ENCODE measurements at regions not wholly inside any gene's neighbourhood (a gene's known extent, or its start where the extent isn't known, plus 50 kb on each side); places are given as distances from the start of the nearest gene placed in this dataset.

- no peak for TF ChIP-seq POLR2AphosphoS5 (IDR thresholded peaks at IDR 0.05; ENCODE audit: low read depth, low read length)
- TF ChIP-seq TFE3 (CRISPR knock-in tag; IDR thresholded peaks at IDR 0.05), result no peak
Observed at GRCh38 chr21:35705888-35706287, 354.4 kb downstream of the SETD4 start (continued).

- no peak for FAIRE-seq
- no peak overlapping the region for H3K4me3 ChIP-seq (replicated peaks in 1 of 3; ENCODE audit: insufficient read depth in 1 of 3, low read depth in 2 of 3, low read length in 3 of 3)
- ChIA-PET CTCF (ENCODE audit: low intra/inter-chr PET ratio, low total read pairs) (no interaction called here), POLR2A (no interaction called here)
- H3K9me3 ChIP-seq (ENCODE audit: low read length), result no peaks in the 10 kb centered on the region
- H2AFZ ChIP-seq (ENCODE audit: low read length), result no peak overlapping the region
- no peak for DNase-seq (ENCODE audit: low spot score)
- ATAC-seq, result no peak
- H4K20me1 ChIP-seq (ENCODE audit: insufficient read depth, low read length), result no peaks in the 10 kb centered on the region
- no peaks in the 10 kb centered on the region for H3K27me3 ChIP-seq (ENCODE audit: control insufficient read depth in 1 of 2, insufficient read depth in 2 of 2, low read length in 2 of 2)
- 88% methylated on average over 2 of the region's 2 CpGs for WGBS (ENCODE audit: low lambda C conversion rate)
- no peaks in the 10 kb centered on the region for H3K79me2 ChIP-seq (ENCODE audit: insufficient read depth, low read length)
- in situ Hi-C loops (cut with HindIII; ENCODE audit: extremely low pct_ligation_motif_present, low pct_unique_long_range_greater_than_20kb), result no loop called here
- no peaks in the 10 kb centered on the region for H3K4me1 ChIP-seq (ENCODE audit: insufficient read depth, low read length)
- H3K27ac ChIP-seq (ENCODE audit: extremely low read length, insufficient read depth, low read length), result no peak overlapping the region
- no peak overlapping the region for H3K9ac ChIP-seq (ENCODE audit: insufficient read depth, low read depth, low read length)
- no TSS peak for BruUV-seq (replicated peaks)
- no peak overlapping the region for H3K4me2 ChIP-seq (ENCODE audit: low read depth, low read length)
- no peaks in the 10 kb centered on the region for H3K36me3 ChIP-seq (replicated peaks in 1 of 2; ENCODE audit: control insufficient read depth in 1 of 2, insufficient read depth in 2 of 2, low read length in 2 of 2)
- intact Hi-C loops (cut with micrococcal nuclease; ENCODE audit: unreplicated experiment), result no loop called here
- TF ChIP-seq GFI1 (CRISPR knock-in tag; IDR thresholded peaks at IDR 0.05; ENCODE audit: borderline replicate concordance) (no peak), STAG1 (CRISPR knock-in tag; IDR thresholded peaks at IDR 0.05) (no peak), FOXK2 (IDR thresholded peaks at IDR 0.05) (no peak), TOE1 (CRISPR knock-in tag; IDR thresholded peaks at IDR 0.05) (no peak), THAP9 (CRISPR knock-in tag; IDR thresholded peaks at IDR 0.05; ENCODE audit: borderline replicate concordance) (no peak), PRPF4 (IDR thresholded peaks at IDR 0.05; ENCODE audit: low read depth, low read length, poor library complexity, severe bottlenecking) (no peak), NR2F1 (CRISPR knock-in tag; IDR thresholded peaks at IDR 0.05) (no peak), ARNT (IDR thresholded peaks at IDR 0.05) (no peak), ZNF280D (CRISPR knock-in tag; IDR thresholded peaks at IDR 0.05) (no peak), KMT2B (CRISPR knock-in tag; IDR thresholded peaks at IDR 0.05) (no peak), ZBTB3 (CRISPR knock-in tag; IDR thresholded peaks at IDR 0.05; ENCODE audit: borderline replicate concordance, low read depth) (no peak), ZFP1 (CRISPR knock-in tag; IDR thresholded peaks at IDR 0.05) (no peak), RORA (CRISPR knock-in tag; IDR thresholded peaks at IDR 0.05) (no peak), BRCA1 (CRISPR knock-in tag; IDR thresholded peaks at IDR 0.05) (no peak), ZNF605 (CRISPR knock-in tag; IDR thresholded peaks at IDR 0.05) (no peak), ZNF703 (CRISPR knock-in tag; IDR thresholded peaks at IDR 0.05; ENCODE audit: borderline replicate concordance) (no peak)
Observed at GRCh38 chr21:35705237-35705887, 355.0 kb downstream of the SETD4 start.

All from HepG2 (cell line).